ENCODE measurements at regions not wholly inside any gene's neighbourhood (a gene's known extent, or its start where the extent isn't known, plus 50 kb on each side); places are given as distances from the start of the nearest gene placed in this dataset.

DNA sequence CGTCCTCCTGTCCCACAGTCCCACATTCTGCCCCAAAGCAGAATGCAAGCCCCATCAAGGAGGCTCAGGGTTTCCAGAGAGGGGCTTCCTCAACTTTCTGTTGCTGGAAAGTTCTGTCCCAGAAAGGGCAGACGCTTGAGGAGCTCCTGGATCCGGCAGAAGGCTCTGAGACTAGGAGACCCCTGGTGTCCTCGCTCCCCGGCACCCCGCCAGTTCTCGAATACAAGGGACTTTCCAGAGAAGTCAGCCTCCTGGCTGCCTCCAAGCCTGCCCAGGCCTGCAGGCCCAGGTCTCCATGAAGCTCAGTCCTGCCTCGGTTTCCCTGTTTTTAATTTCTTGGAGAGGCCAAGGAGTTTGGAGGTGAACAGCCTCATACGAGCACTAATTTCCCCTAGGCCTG is 150.4 kb downstream of the CEBPB start:
- Histone ChIP-seq H3K27me3 (ENCODE audit: control insufficient read depth in 2 of 2, insufficient read depth in 2 of 2, low read length in 2 of 2) (no peaks in the 10 kb centered on the region), H3K4me2 (ENCODE audit: insufficient read depth, low read length) (no peak overlapping the region), H2AFZ (ENCODE audit: low read depth, low read length) (no peak overlapping the region), H3K4me1 (replicated peaks in 1 of 2; ENCODE audit: control insufficient read depth in 2 of 2, insufficient read depth in 2 of 2, low read length in 2 of 2) (peaks cover 8 to 12% of the 10 kb centered on the region in 2 experiments), H3K9me3 (replicated peaks; ENCODE audit: control insufficient read depth, insufficient read depth, low read depth, low read length) (no peaks in the 10 kb centered on the region), H4K20me1 (replicated peaks; ENCODE audit: control insufficient read depth, insufficient read depth, low read length) (no peaks in the 10 kb centered on the region), H3K4me3 (no peak overlapping the region), H3K9me1 (ENCODE audit: control insufficient read depth, insufficient read depth, low read length) (no peaks in the 10 kb centered on the region), H3K9ac (ENCODE audit: insufficient read depth in 1 of 2, low read depth in 2 of 2, low read length in 2 of 2) (no peak overlapping the region), H3K36me3 (ENCODE audit: control insufficient read depth, insufficient read depth, low read length) (no peaks in the 10 kb centered on the region), H3K79me2 (ENCODE audit: control insufficient read depth, insufficient read depth, low read length) (no peaks in the 10 kb centered on the region), H3K27ac (ENCODE audit: extremely low read depth, low read depth, low read length) (no peak overlapping the region)
- in situ Hi-C loops (cut with MboI) (no loop called here), intact Hi-C loops (cut with micrococcal nuclease) (no loop called here)
- CTCF ChIA-PET (ENCODE audit: low intra/inter-chr PET ratio) = no interaction called here
- POLR2A ChIA-PET = interaction anchor here (0.7 kb wide), 1 partner anchor 9 kb away, joined by 3 read pairs; no protein-coding TSS in a partner anchor
- FAIRE-seq (no peak), DNase-seq (ENCODE audit: extremely low read depth in 1 of 4, low spot score in 3 of 4) (no peak), ATAC-seq (no peak)
- TF ChIP-seq ZKSCAN1 (IDR thresholded peaks at IDR 0.05; ENCODE audit: low read depth, low read length) (no peak), ZNF436 (CRISPR knock-in tag; IDR thresholded peaks at IDR 0.05) (no peak), DPF2 (IDR thresholded peaks at IDR 0.05) (no peak), NR4A1 (CRISPR knock-in tag; IDR thresholded peaks at IDR 0.05) (no peak), NR4A1 (tag; IDR thresholded peaks at IDR 0.05) (no peak), MCM2 (IDR thresholded peaks at IDR 0.05; ENCODE audit: low read depth) (no peak), SIX5 (IDR thresholded peaks at IDR 0.05; ENCODE audit: borderline replicate concordance in 1 of 2, insufficient read depth in 1 of 2, low read depth in 1 of 2, low read length in 2 of 2) (no peak), POLR2G (IDR thresholded peaks at IDR 0.05; ENCODE audit: low read depth, low read length) (no peak), ZSCAN29 (IDR thresholded peaks at IDR 0.05) (no peak), ERF (CRISPR knock-in tag; IDR thresholded peaks at IDR 0.05) (no peak), TAF15 (IDR thresholded peaks at IDR 0.05; ENCODE audit: low read depth, low read length) (no peak), CREB5 (CRISPR knock-in tag; IDR thresholded peaks at IDR 0.05) (no peak), MCM3 (IDR thresholded peaks at IDR 0.05) (no peak), HDAC1 (IDR thresholded peaks at IDR 0.05) (no peak), ZKSCAN8 (CRISPR knock-in tag; IDR thresholded peaks at IDR 0.05) (no peak)
- TF ChIP-seq, protein P1, sequence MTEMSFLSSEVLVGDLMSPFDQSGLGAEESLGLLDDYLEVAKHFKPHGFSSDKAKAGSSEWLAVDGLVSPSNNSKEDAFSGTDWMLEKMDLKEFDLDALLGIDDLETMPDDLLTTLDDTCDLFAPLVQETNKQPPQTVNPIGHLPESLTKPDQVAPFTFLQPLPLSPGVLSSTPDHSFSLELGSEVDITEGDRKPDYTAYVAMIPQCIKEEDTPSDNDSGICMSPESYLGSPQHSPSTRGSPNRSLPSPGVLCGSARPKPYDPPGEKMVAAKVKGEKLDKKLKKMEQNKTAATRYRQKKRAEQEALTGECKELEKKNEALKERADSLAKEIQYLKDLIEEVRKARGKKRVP (CRISPR knock-in tag; IDR thresholded peaks at IDR 0.05) = no peak
- TF ChIP-seq, protein P2, sequence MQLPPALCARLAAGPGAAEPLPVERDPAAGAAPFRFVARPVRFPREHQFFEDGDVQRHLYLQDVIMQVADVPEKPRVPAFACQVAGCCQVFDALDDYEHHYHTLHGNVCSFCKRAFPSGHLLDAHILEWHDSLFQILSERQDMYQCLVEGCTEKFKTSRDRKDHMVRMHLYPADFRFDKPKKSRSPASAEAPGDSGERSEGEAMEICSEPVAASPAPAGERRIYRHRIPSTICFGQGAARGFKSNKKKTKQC (CRISPR knock-in tag; IDR thresholded peaks at IDR 0.05) = no peak
- 51% methylated on average over 9 of the region's 9 CpGs for WGBS (ENCODE audit: insufficient coverage, low coverage, missing lambda C conversion rate)
- no TSS peak for BruUV-seq (replicated peaks)

Measured in K562 (cell line).